Adipocyte (in vitro differentiated cells): ENCODE measurements at regions not wholly inside any gene's neighbourhood (a gene's known extent, or its start where the extent isn't known, plus 50 kb on each side); places are given as distances from the start of the nearest gene placed in this dataset.
"Not testable (repeated sequence)": the region's sequence is repeated elsewhere in the genome, so short reads cannot be mapped to it uniquely, and the experiment has no call there.

Experiments used
- DNase-seq: peaks from one replicate; pipeline ENCODE4 v3.0.0-alpha.2; 2015; ENCODE audit warnings: low read depth
- H3K27me3 ChIP-seq: replicated peaks from 2 replicates; pipeline ENCODE4 v1.7.0; 2013; ENCODE audit warnings: mild to moderate bottlenecking, low read length, moderate library complexity; ENCODE audit not compliant: control insufficient read depth, insufficient read depth
- H3K36me3 ChIP-seq: 2 replicates; pipeline ENCODE4 v1.7.0; 2013; ENCODE audit warnings: low read length, mild to moderate bottlenecking, moderate library complexity; ENCODE audit not compliant: control insufficient read depth, insufficient read depth, severe bottlenecking
- H3K4me1 ChIP-seq: 2 replicates; pipeline ENCODE4 v1.7.0; 2013; ENCODE audit warnings: mild to moderate bottlenecking, low read length, moderate library complexity; ENCODE audit not compliant: control insufficient read depth, insufficient read depth
- H3K4me3 ChIP-seq: 2 replicates; pipeline ENCODE4 v1.7.0; 2013; ENCODE audit warnings: mild to moderate bottlenecking, low read length, moderate library complexity
- H3K9ac ChIP-seq: 2 replicates; pipeline ENCODE4 v1.7.0; 2013; ENCODE audit warnings: mild to moderate bottlenecking, low read length, moderate library complexity
- H3K9me3 ChIP-seq: 2 replicates; pipeline ENCODE4 v1.7.0; 2013; ENCODE audit warnings: mild to moderate bottlenecking, low read length, moderate library complexity; ENCODE audit not compliant: control insufficient read depth

- H3K9ac ChIP-seq, result no peak overlapping the region
- H3K4me1 ChIP-seq, result no peaks in the 10 kb centered on the region
- no peaks in the 10 kb centered on the region for H3K27me3 ChIP-seq
- peaks cover 3% of the 10 kb centered on the region for H3K9me3 ChIP-seq
- no peak for DNase-seq
- no peak overlapping the region for H3K4me3 ChIP-seq
- H3K36me3 ChIP-seq, result no peaks in the 10 kb centered on the region
Observed at GRCh38 chr2:176926453-176926852, 286.1 kb upstream of the HNRNPA3 start.

GRCh38 chr2:176929387-176929786, 283.2 kb upstream of the HNRNPA3 start:
- not testable (repeated sequence) for H3K4me1 ChIP-seq, H3K36me3 ChIP-seq, DNase-seq, H3K9me3 ChIP-seq, H3K27me3 ChIP-seq, H3K4me3 ChIP-seq, H3K9ac ChIP-seq

- Histone ChIP-seq H3K4me1 (no peaks in the 10 kb centered on the region), H3K36me3 (no peaks in the 10 kb centered on the region), H3K4me3 (no peak overlapping the region), H3K9ac (no peak overlapping the region), H3K9me3 (no peaks in the 10 kb centered on the region), H3K27me3 (no peaks in the 10 kb centered on the region)
- peak; percentile 37 for DNase-seq
Observed at GRCh38 chr2:176931588-176932563, 280.7 kb upstream of the HNRNPA3 start.

- Histone ChIP-seq H3K9me3 (no peaks in the 10 kb centered on the region), H3K36me3 (no peaks in the 10 kb centered on the region), H3K9ac (no peak overlapping the region), H3K4me1 (no peaks in the 10 kb centered on the region), H3K4me3 (no peak overlapping the region), H3K27me3 (peaks cover 5% of the 10 kb centered on the region)
- no peak for DNase-seq
Observed at GRCh38 chr2:176934131-176934530, 278.5 kb upstream of the HNRNPA3 start.

GRCh38 chr2:176934869-176935415, 277.7 kb upstream of the HNRNPA3 start:
- Histone ChIP-seq H3K9me3 (no peaks in the 10 kb centered on the region), H3K36me3 (no peaks in the 10 kb centered on the region), H3K4me1 (no peaks in the 10 kb centered on the region), H3K9ac (no peak overlapping the region), H3K27me3 (peaks cover 7% of the 10 kb centered on the region), H3K4me3 (no peak overlapping the region)
- DNase-seq, result no peak

- H3K4me1 ChIP-seq, result no peaks in the 10 kb centered on the region
- no peak overlapping the region for H3K9ac ChIP-seq
- no peaks in the 10 kb centered on the region for H3K9me3 ChIP-seq
- H3K27me3 ChIP-seq, result peaks cover 8% of the 10 kb centered on the region
- DNase-seq, result no peak
- no peaks in the 10 kb centered on the region for H3K36me3 ChIP-seq
- no peak overlapping the region for H3K4me3 ChIP-seq
Observed at GRCh38 chr2:176935543-176936102, 277.0 kb upstream of the HNRNPA3 start.

- Histone ChIP-seq H3K36me3 (no peaks in the 10 kb centered on the region), H3K27me3 (peaks cover 8% of the 10 kb centered on the region), H3K9ac (no peak overlapping the region), H3K9me3 (no peaks in the 10 kb centered on the region), H3K4me3 (no peak overlapping the region), H3K4me1 (no peaks in the 10 kb centered on the region)
- DNase-seq, result no peak
Observed at GRCh38 chr2:176936410-176936809, 276.2 kb upstream of the HNRNPA3 start.

- Histone ChIP-seq H3K27me3 (peaks cover 6% of the 10 kb centered on the region), H3K4me1 (no peaks in the 10 kb centered on the region), H3K4me3 (no peak overlapping the region), H3K9ac (no peak overlapping the region), H3K36me3 (no peaks in the 10 kb centered on the region), H3K9me3 (peaks cover 11% of the 10 kb centered on the region)
- no peak for DNase-seq
Observed at GRCh38 chr2:176944998-176945397, 267.6 kb upstream of the HNRNPA3 start.

- H3K9me3 ChIP-seq, result peaks cover 11% of the 10 kb centered on the region
- peaks cover 6% of the 10 kb centered on the region for H3K27me3 ChIP-seq
- H3K9ac ChIP-seq, result no peak overlapping the region
- DNase-seq, result no peak
- H3K4me1 ChIP-seq, result no peaks in the 10 kb centered on the region
- no peak overlapping the region for H3K4me3 ChIP-seq
- no peaks in the 10 kb centered on the region for H3K36me3 ChIP-seq
Observed at GRCh38 chr2:176947754-176948153, 264.8 kb upstream of the HNRNPA3 start.

- H3K4me1 ChIP-seq, H3K4me3 ChIP-seq, H3K27me3 ChIP-seq, DNase-seq, H3K9ac ChIP-seq, H3K9me3 ChIP-seq, H3K36me3 ChIP-seq: not testable (repeated sequence)
Observed at GRCh38 chr2:176951218-176951617, 261.4 kb upstream of the HNRNPA3 start.

GRCh38 chr2:176956791-176957190, 255.8 kb upstream of the HNRNPA3 start:
- Histone ChIP-seq H3K4me3 (no peak overlapping the region), H3K36me3 (no peaks in the 10 kb centered on the region), H3K27me3 (peaks cover 9% of the 10 kb centered on the region), H3K4me1 (peaks cover 12% of the 10 kb centered on the region), H3K9me3 (no peaks in the 10 kb centered on the region), H3K9ac (no peak overlapping the region)
- DNase-seq, result no peak
